HepG2 (cell line): ENCODE measurements at regions not wholly inside any gene's neighbourhood (a gene's known extent, or its start where the extent isn't known, plus 50 kb on each side); places are given as distances from the start of the nearest gene placed in this dataset.

Source experiments
- ATAC-seq: fragments of 200-7000 bp; cut with Tn5 transposase; 3 replicates; pipeline ENCODE4 v1.9.1; 2020; ENCODE audit warnings: mild to moderate bottlenecking, moderate library complexity
- BruUV-seq: library from RNA; stranded (reverse); fragments of 400-500 nt; replicated peaks from 2 replicates; lab custom pipeline; 2021; lab: Mats Ljungman, UMichigan
- CTCF ChIA-PET: fragments of 300-600 bp; formaldehyde crosslinking; extraction: SDS; loops from one replicate; lab custom pipeline; 2021; ENCODE audit warnings: low total read pairs, inconsistent platforms, low intra/inter-chr PET ratio; lab: Yijun Ruan, JAX
- POLR2A ChIA-PET: fragments of 350-600 bp; sonication (Branson Sonifier 250); formaldehyde crosslinking; loops from one replicate; lab custom pipeline; 2020; ENCODE audit warnings: antibody characterized with exemption, inconsistent platforms; lab: Yijun Ruan, JAX
- DNase-seq: peaks from one replicate; pipeline ENCODE4 v3.0.0-alpha.2; 2015; ENCODE audit warnings: low spot score
- FAIRE-seq: peaks from 3 replicates; lab custom pipeline; 2011; peaks lifted over from hg19 to GRCh38; lab: Jason Lieb, UNC
- H2AFZ ChIP-seq: one replicate; pipeline ENCODE4 v1.6.1; 2011; ENCODE audit warnings: low read length, inconsistent platforms
- H3K27ac ChIP-seq: fragments of 300-600 bp; 3 replicates; pipeline ENCODE4 v1.8.0; 2011; ENCODE audit warnings: mixed run types, mild to moderate bottlenecking, mixed read lengths, low read length, inconsistent platforms; ENCODE audit not compliant: insufficient read depth; ENCODE audit errors: extremely low read length
- H3K27me3 ChIP-seq, 2 experiments: fragments of 200-600 bp in 1 of 2; 2 replicates in 1 of 2; 3 replicates in 1 of 2; pipeline versions ENCODE4 v1.6.0 to v1.8.0; 2011; ENCODE audit warnings: low read length in 2 of 2, mild to moderate bottlenecking in 2 of 2, moderate library complexity in 2 of 2, inconsistent platforms in 1 of 2; ENCODE audit not compliant: insufficient read depth in 2 of 2, control insufficient read depth in 1 of 2
- H3K36me3 ChIP-seq, 2 experiments: fragments of 200-600 bp in 1 of 2; replicated peaks in 1 of 2; 2 replicates in 1 of 2; 3 replicates in 1 of 2; pipeline versions ENCODE4 v1.5.1 to v1.8.0; 2011; ENCODE audit warnings: low read length in 2 of 2, inconsistent platforms in 1 of 2; ENCODE audit not compliant: insufficient read depth in 2 of 2, control insufficient read depth in 1 of 2
- H3K4me1 ChIP-seq: 2 replicates; pipeline ENCODE4 v1.5.1; 2012; ENCODE audit warnings: low read length, inconsistent platforms; ENCODE audit not compliant: insufficient read depth
- H3K4me2 ChIP-seq: 2 replicates; pipeline ENCODE4 v1.6.0; 2011; ENCODE audit warnings: low read depth, low read length, inconsistent platforms
- H3K4me3 ChIP-seq, 3 experiments: fragments of 200-600 bp in 1 of 3; sonication (generic), shearing (Covaris generic) in 1 of 3; replicated peaks in 1 of 3; 2 replicates each; pipeline ENCODE4 v1.5.1; 2011 to 2016; ENCODE audit warnings: low read length in 3 of 3, inconsistent platforms in 2 of 3, low read depth in 2 of 3, mild to moderate bottlenecking in 2 of 3, control low read depth in 1 of 3, mixed read lengths in 1 of 3; ENCODE audit not compliant: insufficient read depth in 1 of 3
- H3K79me2 ChIP-seq: one replicate; pipeline ENCODE4 v1.6.1; 2011; ENCODE audit warnings: low read length, inconsistent platforms; ENCODE audit not compliant: insufficient read depth
- H3K9ac ChIP-seq: 2 replicates; pipeline ENCODE4 v1.6.0; 2011; ENCODE audit warnings: mild to moderate bottlenecking, low read depth, low read length, inconsistent platforms; ENCODE audit not compliant: insufficient read depth
- H3K9me3 ChIP-seq: 2 replicates; pipeline ENCODE4 v1.5.1; 2012; ENCODE audit warnings: mild to moderate bottlenecking, low read length
- H4K20me1 ChIP-seq: 2 replicates; pipeline ENCODE4 v1.6.0; 2011; ENCODE audit warnings: inconsistent platforms, mild to moderate bottlenecking, low read length, moderate library complexity; ENCODE audit not compliant: insufficient read depth
- BRCA1 ChIP-seq: sonication (generic); formaldehyde crosslinking; IDR thresholded peaks from 2 replicates; pipeline ENCODE4 v1.4.0; 2020; ENCODE audit warnings: missing genetic modification reagents
- CENPX ChIP-seq: sonication (generic); formaldehyde crosslinking; IDR thresholded peaks from 2 replicates; pipeline ENCODE4 v1.9.0; 2021; ENCODE audit warnings: mild to moderate bottlenecking, missing genetic modification reagents, moderate library complexity
- DMAP1 ChIP-seq: IDR thresholded peaks from 2 replicates; pipeline ENCODE4 v1.6.1; 2016
- ELF4 ChIP-seq: sonication (generic); formaldehyde crosslinking; IDR thresholded peaks from 2 replicates; pipeline ENCODE4 v1.5.0; 2020; ENCODE audit warnings: missing genetic modification reagents, mild to moderate bottlenecking, moderate library complexity, borderline replicate concordance
- ERF ChIP-seq: IDR thresholded peaks from 2 replicates; pipeline ENCODE4 v1.6.1; 2018; ENCODE audit warnings: missing biosample characterization, missing genetic modification reagents
- KLF16 ChIP-seq, 2 experiments: sonication (generic) in 1 of 2; formaldehyde crosslinking in 1 of 2; IDR thresholded peaks; 2 replicates each; pipeline versions ENCODE4 v1.6.1 to v1.8.0; 2016 to 2023; ENCODE audit warnings: missing genetic modification reagents in 2 of 2, missing compliant biosample characterization in 1 of 2
- MED8 ChIP-seq: sonication (generic); formaldehyde crosslinking; IDR thresholded peaks from 2 replicates; pipeline ENCODE4 v1.8.1; 2023; ENCODE audit warnings: mild to moderate bottlenecking, missing genetic modification reagents; ENCODE audit not compliant: insufficient replicate concordance
- ZBTB4 ChIP-seq: sonication (generic); formaldehyde crosslinking; IDR thresholded peaks from 2 replicates; pipeline ENCODE4 v1.4.0; 2020; ENCODE audit warnings: missing genetic modification reagents, mild to moderate bottlenecking, borderline replicate concordance
- ZNF407 ChIP-seq: sonication (generic); formaldehyde crosslinking; IDR thresholded peaks from one replicate; pipeline ENCODE4 v1.5.1; 2020; ENCODE audit warnings: mild to moderate bottlenecking, missing genetic modification reagents; ENCODE audit errors: not compliant biosample characterization
- ZNF460 ChIP-seq: sonication (generic); formaldehyde crosslinking; IDR thresholded peaks from 2 replicates; pipeline ENCODE4 v1.5.1; 2020; ENCODE audit warnings: missing genetic modification reagents, mild to moderate bottlenecking, borderline replicate concordance
- ZNF546 ChIP-seq: sonication (generic); formaldehyde crosslinking; conservative IDR thresholded peaks from 2 replicates; pipeline ENCODE4 v1.8.1; 2023; ENCODE audit warnings: mild to moderate bottlenecking, missing genetic modification reagents
- ZNF580 ChIP-seq: IDR thresholded peaks from 2 replicates; pipeline ENCODE4 v1.6.1; 2016; ENCODE audit warnings: low read depth, borderline replicate concordance
- ZNF644 ChIP-seq: IDR thresholded peaks from 2 replicates; pipeline ENCODE4 v1.6.1; 2016; ENCODE audit warnings: low read depth
- WGBS: methylation state at CpG from one replicate; pipeline ENCODE4 v1.1.6; 2017; ENCODE audit warnings: low lambda C conversion rate; 5-methylcytosine and 5-hydroxymethylcytosine counted together
- in situ Hi-C: cut with HindIII; loops from 2 replicates; pipeline ENCODE4 v1.10.0; 2017; ENCODE audit warnings: low pct_unique_long_range_greater_than_20kb; ENCODE audit not compliant: extremely low pct_ligation_motif_present
- intact Hi-C: fragments of 100-400 bp; cut with micrococcal nuclease; formaldehyde crosslinking; loops from one replicate; pipeline ENCODE4 v1.10.0; 2022; ENCODE audit not compliant: unreplicated experiment

GRCh38 chr20:53734006-53734688, 140.5 kb upstream of the ZNF217 start:
- intact Hi-C loops, result no loop called here
- DNase-seq (no peak), FAIRE-seq (no peak), ATAC-seq (no peak)
- H3K4me2 ChIP-seq, result no peak overlapping the region
- H4K20me1 ChIP-seq, result no peaks in the 10 kb centered on the region
- H3K4me3 ChIP-seq, result no peak overlapping the region
- no peaks in the 10 kb centered on the region; a peak in 1 of 5 replicates for H3K27me3 ChIP-seq
- 53% methylated on average over 7 of the region's 7 CpGs for WGBS
- H3K9me3 ChIP-seq, result no peaks in the 10 kb centered on the region
- in situ Hi-C loops, result no loop called here
- H3K4me1 ChIP-seq, result peaks cover 62% of the 10 kb centered on the region
- no peak overlapping the region for H3K9ac ChIP-seq
- ChIA-PET CTCF (no interaction called here), POLR2A (no interaction called here)
- no peaks in the 10 kb centered on the region for H3K79me2 ChIP-seq
- BruUV-seq, result no TSS peak
- H3K36me3 ChIP-seq, result no peaks in the 10 kb centered on the region
- no peak overlapping the region for H3K27ac ChIP-seq
- H2AFZ ChIP-seq, result peak overlapping the region; percentile 42
- TF ChIP-seq ZNF580 (no peak), MED8 (CRISPR knock-in tag) (no peak), ZNF644 (CRISPR knock-in tag) (peak; percentile 86), DMAP1 (CRISPR knock-in tag) (no peak), BRCA1 (CRISPR knock-in tag) (no peak), CENPX (CRISPR knock-in tag) (no peak), ELF4 (CRISPR knock-in tag) (no peak), ZNF407 (no peak), KLF16 (CRISPR knock-in tag; IDR thresholded peaks at IDR 0.05) (no peak), ZNF460 (no peak), ZBTB4 (CRISPR knock-in tag) (no peak), ZNF546 (no peak), ERF (CRISPR knock-in tag) (no peak)
